Tibial nerve (tissue), 4 donors: ENCODE measurements at regions not wholly inside any gene's neighbourhood (a gene's known extent, or its start where the extent isn't known, plus 50 kb on each side); places are given as distances from the start of the nearest gene placed in this dataset.

Experiments used
- CTCF ChIP-seq, 5 experiments: fragments of 200-600 bp in 3 of 5; fragments of 450-650 bp in 2 of 5; sonication (generic) in 3 of 5; IDR thresholded peaks; one replicate each; pipeline ENCODE4 v1.5.1; 2016 to 2019; ENCODE audit warnings: antibody characterized with exemption in 5 of 5, mild to moderate bottlenecking in 3 of 5, moderate library complexity in 2 of 5
- EP300 ChIP-seq, 2 donors: sonication (generic); formaldehyde crosslinking; IDR thresholded peaks; one replicate each; pipeline ENCODE4 v1.6.1; 2017; ENCODE audit warnings: antibody characterized with exemption in 2 of 2, mild to moderate bottlenecking in 1 of 2

- TF ChIP-seq CTCF (IDR thresholded peaks at IDR 0.05) (no peak), EP300 (IDR thresholded peaks at IDR 0.05) (no peak)
Observed at GRCh38 chr21:28234326-28234725, 758.4 kb downstream of the LTN1 start.
